Motor neuron (in vitro differentiated cells): ENCODE measurements at regions not wholly inside any gene's neighbourhood (a gene's known extent, or its start where the extent isn't known, plus 50 kb on each side); places are given as distances from the start of the nearest gene placed in this dataset.
A peak's percentile ranks its signal among the peaks of the same experiment; 100 is the strongest.
"Not testable (repeated sequence)": the region's sequence is repeated elsewhere in the genome, so short reads cannot be mapped to it uniquely, and the experiment has no call there.

Experiments used
- ATAC-seq, 8 experiments: fragments of 200-7000 bp; cut with Tn5 transposase; replicated peaks in 6 of 8; 2 replicates each; pipeline ENCODE4 v1.8.0; 2021; ENCODE audit warnings: mild to moderate bottlenecking in 8 of 8, moderate library complexity in 8 of 8
- H3K27ac ChIP-seq, 2 donors: fragments of 250-450 bp; sonication (Bioruptor Pico); 2 replicates each; pipeline ENCODE4 v1.9.0; 2021; ENCODE audit warnings: antibody characterized with exemption in 2 of 2, mild to moderate bottlenecking in 2 of 2, moderate library complexity in 1 of 2
- H3K4me1 ChIP-seq, 2 donors: fragments of 250-450 bp; sonication (Bioruptor Pico); replicated peaks in 1 of 2; 2 replicates each; pipeline ENCODE4 v1.6.1; 2021; ENCODE audit warnings: antibody characterized with exemption in 2 of 2, mild to moderate bottlenecking in 2 of 2, moderate library complexity in 1 of 2
- H3K4me3 ChIP-seq, 5 donors: fragments of 250-450 bp; sonication (Bioruptor Pico); 2 replicates each; pipeline ENCODE4 v1.9.0; 2021; ENCODE audit warnings: antibody characterized with exemption in 5 of 5, mild to moderate bottlenecking in 5 of 5, moderate library complexity in 4 of 5
- WGBS, 10 experiments: fragments of 450-650 bp; shearing (Covaris generic); methylation state at CpG; one replicate each; pipeline ENCODE4 v1.0.0; 2022; 5-methylcytosine and 5-hydroxymethylcytosine counted together
- in situ Hi-C, 9 experiments: fragments of 400-800 bp; cut with MboI; loops; one replicate each; pipeline ENCODE4 v1.15.0; 2021; ENCODE audit warnings: low sequenced_read_pairs in 9 of 9, low pct_unique_long_range_greater_than_20kb in 2 of 9; ENCODE audit not compliant: unreplicated experiment in 9 of 9

DNA sequence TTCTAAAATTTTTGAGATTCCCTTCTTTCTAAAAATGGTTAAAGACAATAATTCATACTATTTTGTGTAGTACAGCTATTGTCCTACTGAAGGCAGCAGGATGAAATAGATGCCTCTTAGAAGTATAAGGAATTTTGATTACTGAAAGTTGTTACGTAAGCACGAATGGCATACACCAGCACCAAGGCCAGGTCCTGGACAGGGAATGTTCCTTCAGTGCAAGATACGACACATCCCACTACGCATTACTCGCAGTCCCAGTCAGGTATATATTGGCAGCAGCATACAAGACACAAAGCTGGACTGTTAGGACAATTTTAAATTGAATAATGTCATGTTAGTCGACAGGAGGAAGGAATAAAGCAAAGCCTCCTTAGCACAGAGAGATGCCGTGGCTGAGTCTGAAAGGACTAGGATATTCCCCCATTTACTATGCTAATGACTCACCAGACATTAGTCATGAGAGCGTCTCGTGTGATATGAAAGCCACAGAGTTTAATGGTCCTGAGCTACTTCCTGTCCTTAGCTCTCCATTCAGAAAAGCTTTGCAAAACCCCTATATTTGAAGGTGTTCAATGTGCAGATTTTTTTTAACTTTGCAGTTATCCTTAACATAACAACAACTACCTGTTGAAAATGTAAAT is 504.3 kb downstream of the FAM133A start:
- in situ Hi-C loops: no loop called here
- peak in 5 of 8 experiments; percentile 86 to 99 (median 96) for ATAC-seq
- 30 to 73% (median 55%) methylated on average over 2 to 9 of the region's 9 CpGs; no CpG with 5 or more reads in 6 of the 10 experiments for WGBS, 10 experiments
- Histone ChIP-seq H3K4me3 (no peak overlapping the region), H3K4me1 (no peaks in the 10 kb centered on the region), H3K27ac (no peak overlapping the region)

DNA sequence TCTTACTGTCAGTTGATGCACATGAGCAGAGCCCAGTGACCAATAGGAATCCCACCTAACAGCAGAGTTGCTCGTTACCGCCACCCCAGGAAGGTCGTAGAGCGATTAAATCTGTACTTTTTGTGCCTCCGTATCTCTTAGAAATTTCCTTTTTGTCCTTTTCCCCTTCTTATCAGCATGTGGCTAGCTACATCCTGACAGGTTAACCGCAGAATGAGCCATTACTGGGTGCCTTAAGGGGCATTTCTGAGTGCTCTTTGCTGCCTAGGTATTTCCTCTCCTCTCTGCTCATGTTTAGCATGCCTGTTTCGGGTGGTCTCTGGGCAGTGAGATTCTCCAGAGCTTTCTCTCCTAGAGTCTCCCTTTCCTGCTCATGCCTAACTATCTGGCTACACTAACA is 530.5 kb downstream of the FAM133A start:
- 0 to 100% (median 11%) methylated on average over 1 to 4 of the region's 7 CpGs; no CpG with 5 or more reads in 3 of the 10 experiments for WGBS, 10 experiments
- H3K4me3 ChIP-seq: no peak overlapping the region
- no peaks in the 10 kb centered on the region for H3K4me1 ChIP-seq
- in situ Hi-C loops: no loop called here
- no peak overlapping the region for H3K27ac ChIP-seq
- no peak for ATAC-seq

GRCh38 chrX:94216738-94217137 is 542.7 kb downstream of the FAM133A start:
- no peak for ATAC-seq
- Histone ChIP-seq H3K4me3 (no peak overlapping the region), H3K27ac (no peak overlapping the region), H3K4me1 (no peaks in the 10 kb centered on the region)
- in situ Hi-C loops: no loop called here
- 43 to 71% methylated on average over 1 of the region's 1 CpG; no CpG with 5 or more reads in 8 of the 10 experiments for WGBS, 10 experiments

GRCh38 chrX:94252211-94252610 is 578.2 kb downstream of the FAM133A start:
- Histone ChIP-seq H3K4me3 (no peak overlapping the region), H3K27ac (no peak overlapping the region), H3K4me1 (no peaks in the 10 kb centered on the region)
- ATAC-seq: no peak
- in situ Hi-C loops: no loop called here
- WGBS, 10 experiments: 0 to 100% (median 33%) methylated on average over 1 to 2 of the region's 2 CpGs; no CpG with 5 or more reads in 3 of the 10 experiments

- WGBS, 10 experiments: no CpG with 5 or more reads among the region's 1 CpG
These were observed 582.4 kb downstream of the FAM133A start for GRCh38 chrX:94256396-94256795.

DNA sequence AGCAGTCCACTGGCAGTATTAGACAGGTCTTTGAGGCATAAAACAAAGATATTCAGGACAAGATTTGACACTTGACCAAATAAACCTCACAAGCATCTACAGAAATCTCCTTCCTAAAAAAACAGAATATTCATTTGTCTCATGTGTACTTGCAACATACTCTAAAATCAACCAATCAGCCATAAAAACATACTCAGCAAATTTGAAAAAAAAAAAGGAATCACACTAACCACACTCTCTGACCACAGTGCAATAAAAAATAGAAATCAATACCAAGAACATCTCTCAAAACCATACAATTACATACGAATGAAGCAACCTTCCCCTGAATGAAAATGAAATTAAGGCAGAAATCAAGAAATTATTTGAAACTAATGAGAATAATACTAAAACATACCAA is 591.3 kb downstream of the FAM133A start:
- in situ Hi-C loops: no loop called here
- no peak overlapping the region for H3K4me3 ChIP-seq
- no peak overlapping the region for H3K27ac ChIP-seq
- no peaks in the 10 kb centered on the region for H3K4me1 ChIP-seq
- WGBS, 10 experiments: 0 to 90% (median 0%) methylated on average over 1 of the region's 1 CpG; no CpG with 5 or more reads in 5 of the 10 experiments
- ATAC-seq: no peak

More at GRCh38 chrX:94256396-94256795, 582.4 kb downstream of the FAM133A start:
- no peak for ATAC-seq
- H3K4me3 ChIP-seq: no peak overlapping the region
- H3K4me1 ChIP-seq: no peaks in the 10 kb centered on the region
- in situ Hi-C loops: no loop called here
- no peak overlapping the region for H3K27ac ChIP-seq

GRCh38 chrX:94288325-94288724 is 614.3 kb downstream of the FAM133A start:
- in situ Hi-C loops: no loop called here
- ATAC-seq: no peak
- Histone ChIP-seq H3K4me3 (no peak overlapping the region), H3K4me1 (no peaks in the 10 kb centered on the region), H3K27ac (no peak overlapping the region)
- WGBS, 10 experiments: 45 to 90% (median 72%) methylated on average over 2 of the region's 2 CpGs; no CpG with 5 or more reads in 7 of the 10 experiments

DNA sequence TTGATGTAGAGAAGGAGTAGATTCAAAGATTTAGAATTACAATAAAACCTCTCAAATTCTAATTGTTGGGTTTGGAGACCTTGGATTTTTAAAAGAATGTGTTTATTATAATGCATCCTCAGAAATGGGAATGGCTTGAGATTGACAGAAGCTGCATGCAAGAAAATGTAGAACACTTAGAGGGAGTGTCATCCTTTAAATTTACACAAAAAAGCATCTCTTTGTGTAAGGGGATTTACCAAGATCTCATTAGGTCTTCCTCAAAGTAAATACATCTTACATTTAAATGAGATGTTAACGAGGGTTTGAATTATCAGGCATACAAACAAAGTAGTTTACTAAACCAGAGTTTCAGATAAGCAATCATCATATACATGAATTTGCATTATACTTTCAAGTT is 615.0 kb downstream of the FAM133A start:
- no peak overlapping the region for H3K27ac ChIP-seq
- WGBS, 10 experiments: 0 to 33% (median 7%) methylated on average over 1 of the region's 1 CpG; no CpG with 5 or more reads in 4 of the 10 experiments
- ATAC-seq: no peak
- no peaks in the 10 kb centered on the region for H3K4me1 ChIP-seq
- in situ Hi-C loops: no loop called here
- no peak overlapping the region for H3K4me3 ChIP-seq

DNA sequence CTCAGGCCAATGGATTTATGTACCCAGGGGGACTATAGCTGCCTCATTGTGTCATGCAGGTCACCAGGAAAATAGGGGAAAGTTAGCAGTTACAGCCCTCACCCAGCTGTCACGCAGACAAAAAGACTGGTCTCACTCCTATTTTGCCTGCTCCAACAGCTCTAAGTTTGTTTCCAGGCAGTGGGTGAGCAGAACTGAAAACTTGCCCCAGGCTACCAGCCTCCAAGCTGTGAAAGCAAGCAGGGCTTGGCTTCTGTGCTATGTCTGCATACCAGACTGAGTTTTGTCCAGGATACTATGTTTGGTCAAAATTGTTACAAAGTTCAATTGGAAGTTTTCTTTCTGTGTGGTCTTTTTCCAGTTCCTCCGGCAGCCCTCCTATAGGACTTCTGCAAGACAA is 628.4 kb downstream of the FAM133A start:
- H3K4me3 ChIP-seq: no peak overlapping the region
- in situ Hi-C loops: no loop called here
- H3K27ac ChIP-seq: no peak overlapping the region
- H3K4me1 ChIP-seq: no peaks in the 10 kb centered on the region
- WGBS, 10 experiments: 0 to 73% methylated on average over 1 of the region's 2 CpGs; no CpG with 5 or more reads in 8 of the 10 experiments
- ATAC-seq: no peak

GRCh38 chrX:94329182-94329581 is 655.2 kb downstream of the FAM133A start:
- H3K4me3 ChIP-seq: no peak overlapping the region
- 0 to 89% (median 0%) methylated on average over 1 of the region's 1 CpG; no CpG with 5 or more reads in 6 of the 10 experiments for WGBS, 10 experiments
- ATAC-seq: no peak
- no peaks in the 10 kb centered on the region for H3K4me1 ChIP-seq
- no peak overlapping the region for H3K27ac ChIP-seq
- in situ Hi-C loops: no loop called here

DNA sequence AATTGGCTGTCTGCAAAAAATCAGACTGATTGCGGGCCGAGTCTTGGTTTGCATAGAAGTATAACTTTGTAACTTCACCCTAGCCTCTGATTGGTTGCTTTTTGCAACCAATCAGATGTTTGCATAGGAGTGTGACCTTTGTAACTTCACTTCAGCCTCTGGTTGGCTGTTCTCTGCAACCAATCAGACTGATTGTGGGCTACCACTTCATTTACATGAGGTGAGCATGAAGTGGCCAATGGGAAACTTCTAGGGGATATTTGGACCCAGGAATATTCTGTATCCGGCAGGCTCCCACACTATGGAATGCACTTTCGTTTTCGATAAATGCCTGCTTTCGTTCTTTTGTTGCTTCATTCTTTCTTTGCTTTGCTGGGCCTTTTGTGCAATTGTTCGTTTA is 667.7 kb downstream of the FAM133A start:
- H3K4me3 ChIP-seq, in situ Hi-C loops, H3K27ac ChIP-seq, ATAC-seq, H3K4me1 ChIP-seq: not testable (repeated sequence)
- WGBS, 10 experiments: 0 to 89% (median 57%) methylated on average over 1 to 7 of the region's 7 CpGs; no CpG with 5 or more reads in 6 of the 10 experiments

GRCh38 chrX:94361241-94361640 is 687.2 kb downstream of the FAM133A start:
- Histone ChIP-seq H3K4me3 (no peak overlapping the region), H3K27ac (no peak overlapping the region), H3K4me1 (no peaks in the 10 kb centered on the region)
- ATAC-seq: no peak
- in situ Hi-C loops: no loop called here
- WGBS, 10 experiments: 81 to 100% methylated on average over 1 to 5 of the region's 10 CpGs; no CpG with 5 or more reads in 8 of the 10 experiments

GRCh38 chrX:94365736-94366135 is 691.7 kb downstream of the FAM133A start:
- H3K27ac ChIP-seq: no peak overlapping the region
- ATAC-seq: no peak
- no peak overlapping the region for H3K4me3 ChIP-seq
- 10 to 66% (median 42%) methylated on average over 2 to 3 of the region's 3 CpGs; no CpG with 5 or more reads in 6 of the 10 experiments for WGBS, 10 experiments
- no peaks in the 10 kb centered on the region for H3K4me1 ChIP-seq
- in situ Hi-C loops: no loop called here

DNA sequence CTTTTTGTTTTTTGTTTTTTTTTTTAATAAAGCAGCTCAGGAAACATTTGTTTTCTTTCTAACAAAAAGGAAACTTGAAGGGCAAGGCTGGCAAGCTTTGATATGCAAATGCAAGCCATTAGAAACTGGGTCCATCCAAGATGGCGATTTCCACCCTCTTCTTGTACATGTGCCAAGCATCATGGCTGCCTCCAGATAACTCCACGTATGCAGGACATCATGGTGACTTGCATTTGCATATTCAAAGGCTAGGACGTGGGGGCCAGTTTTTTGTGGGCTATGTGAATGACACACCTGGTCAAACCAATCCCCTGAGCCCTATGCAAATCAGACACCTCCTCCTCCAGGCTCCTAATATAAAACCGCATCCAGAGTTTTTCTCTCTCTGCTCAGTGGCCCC is 692.6 kb downstream of the FAM133A start:
- H3K4me3 ChIP-seq: no peak overlapping the region
- H3K4me1 ChIP-seq: no peaks in the 10 kb centered on the region
- in situ Hi-C loops: no loop called here
- WGBS, 10 experiments: 43 to 80% (median 65%) methylated on average over 1 to 4 of the region's 4 CpGs; no CpG with 5 or more reads in 7 of the 10 experiments
- no peak overlapping the region for H3K27ac ChIP-seq
- peak in 2 of 8 experiments; percentile 22 to 26 for ATAC-seq
